ENCODE measurements at regions not wholly inside any gene's neighbourhood (a gene's known extent, or its start where the extent isn't known, plus 50 kb on each side); places are given as distances from the start of the nearest gene placed in this dataset.

GRCh38 chr10:78518224-78518623 lies 484.6 kb downstream of the RPS24 start:
- Histone ChIP-seq H4K5ac (ENCODE audit: low read length) (no peak overlapping the region), H3K27me3 (ENCODE audit: insufficient read depth, low read length, poor library complexity) (no peaks in the 10 kb centered on the region), H2BK15ac (replicated peaks; ENCODE audit: low read depth) (no peak overlapping the region), H4K8ac (ENCODE audit: low read depth, low read length) (no peak overlapping the region), H2BK5ac (ENCODE audit: low read length) (no peak overlapping the region), H2AK5ac (ENCODE audit: low read length) (no peak overlapping the region), H3K79me2 (ENCODE audit: control insufficient read depth, insufficient read depth, low read length) (no peaks in the 10 kb centered on the region), H3K23ac (ENCODE audit: low read length) (no peak overlapping the region), H2BK120ac (ENCODE audit: low read depth, low read length) (no peak overlapping the region), H3K36me3 (ENCODE audit: control insufficient read depth, insufficient read depth, low read length) (no peaks in the 10 kb centered on the region), H3K18ac (ENCODE audit: low read length) (no peak overlapping the region), H3K4me1 (ENCODE audit: control insufficient read depth, low read depth, low read length) (no peaks in the 10 kb centered on the region), H3K4ac (ENCODE audit: low read depth, low read length) (no peak overlapping the region), H3K4me3 (ENCODE audit: low read length) (no peak overlapping the region), H3K27ac (ENCODE audit: low read depth, low read length) (no peak overlapping the region), H3K56ac (ENCODE audit: low read length) (no peak overlapping the region), H3K9ac (ENCODE audit: low read length) (no peak overlapping the region), H3K4me2 (ENCODE audit: low read length) (no peak overlapping the region), H3K79me1 (ENCODE audit: low read length) (no peaks in the 10 kb centered on the region)
- DNase-seq = no peak
- WGBS (ENCODE audit: extremely low coverage, insufficient coverage, low lambda C conversion rate) = no CpG with 5 or more reads among the region's 5 CpGs

- no peak overlapping the region for H3K18ac ChIP-seq (ENCODE audit: low read length)
- no peak overlapping the region for H2BK15ac ChIP-seq (replicated peaks; ENCODE audit: low read depth)
- H2BK5ac ChIP-seq (ENCODE audit: low read length) = no peak overlapping the region
- no peaks in the 10 kb centered on the region for H3K27me3 ChIP-seq (ENCODE audit: insufficient read depth, low read length, poor library complexity)
- H3K56ac ChIP-seq (ENCODE audit: low read length) = no peak overlapping the region
- H3K79me2 ChIP-seq (ENCODE audit: control insufficient read depth, insufficient read depth, low read length) = no peaks in the 10 kb centered on the region
- no peak overlapping the region for H2BK120ac ChIP-seq (ENCODE audit: low read depth, low read length)
- no peaks in the 10 kb centered on the region for H3K4me1 ChIP-seq (ENCODE audit: control insufficient read depth, low read depth, low read length)
- peak; percentile 86 for DNase-seq
- H3K9ac ChIP-seq (ENCODE audit: low read length) = no peak overlapping the region
- H3K79me1 ChIP-seq (ENCODE audit: low read length) = no peaks in the 10 kb centered on the region
- no peak overlapping the region for H3K4me2 ChIP-seq (ENCODE audit: low read length)
- no peak overlapping the region for H3K4me3 ChIP-seq (ENCODE audit: low read length)
- no peak overlapping the region for H3K23ac ChIP-seq (ENCODE audit: low read length)
- H2AK5ac ChIP-seq (ENCODE audit: low read length) = no peak overlapping the region
- H4K5ac ChIP-seq (ENCODE audit: low read length) = no peak overlapping the region
- no CpG with 5 or more reads among the region's 4 CpGs for WGBS (ENCODE audit: extremely low coverage, insufficient coverage, low lambda C conversion rate)
- H4K8ac ChIP-seq (ENCODE audit: low read depth, low read length) = no peak overlapping the region
- H3K27ac ChIP-seq (ENCODE audit: low read depth, low read length) = no peak overlapping the region
- no peaks in the 10 kb centered on the region for H3K36me3 ChIP-seq (ENCODE audit: control insufficient read depth, insufficient read depth, low read length)
- no peak overlapping the region for H3K4ac ChIP-seq (ENCODE audit: low read depth, low read length)
Observed at GRCh38 chr10:78520737-78521430, 487.2 kb downstream of the RPS24 start.

- no peaks in the 10 kb centered on the region for H3K4me1 ChIP-seq (ENCODE audit: control insufficient read depth, low read depth, low read length)
Observed at GRCh38 chr10:78523453-78523852, 489.8 kb downstream of the RPS24 start.

GRCh38 chr10:78524342-78524741 lies 490.7 kb downstream of the RPS24 start:
- no peak overlapping the region for H3K23ac ChIP-seq (ENCODE audit: low read length)
- no CpG with 5 or more reads among the region's 5 CpGs for WGBS (ENCODE audit: extremely low coverage, insufficient coverage, low lambda C conversion rate)
- no peak overlapping the region for H2BK120ac ChIP-seq (ENCODE audit: low read depth, low read length)
- no peaks in the 10 kb centered on the region for H3K27me3 ChIP-seq (ENCODE audit: insufficient read depth, low read length, poor library complexity)
- no peak overlapping the region for H4K5ac ChIP-seq (ENCODE audit: low read length)
- H3K36me3 ChIP-seq (ENCODE audit: control insufficient read depth, insufficient read depth, low read length) = no peaks in the 10 kb centered on the region
- H3K4me2 ChIP-seq (ENCODE audit: low read length) = no peak overlapping the region
- no peak overlapping the region for H2AK5ac ChIP-seq (ENCODE audit: low read length)
- H3K4me3 ChIP-seq (ENCODE audit: low read length) = no peak overlapping the region
- H2BK15ac ChIP-seq (replicated peaks; ENCODE audit: low read depth) = no peak overlapping the region
- H3K18ac ChIP-seq (ENCODE audit: low read length) = no peak overlapping the region
- H3K9ac ChIP-seq (ENCODE audit: low read length) = no peak overlapping the region
- no peak for DNase-seq
- H3K79me1 ChIP-seq (ENCODE audit: low read length) = no peaks in the 10 kb centered on the region
- H3K27ac ChIP-seq (ENCODE audit: low read depth, low read length) = no peak overlapping the region
- H3K79me2 ChIP-seq (ENCODE audit: control insufficient read depth, insufficient read depth, low read length) = no peaks in the 10 kb centered on the region
- H3K56ac ChIP-seq (ENCODE audit: low read length) = no peak overlapping the region
- no peak overlapping the region for H2BK5ac ChIP-seq (ENCODE audit: low read length)
- H4K8ac ChIP-seq (ENCODE audit: low read depth, low read length) = no peak overlapping the region
- no peak overlapping the region for H3K4ac ChIP-seq (ENCODE audit: low read depth, low read length)
- H3K4me1 ChIP-seq (ENCODE audit: control insufficient read depth, low read depth, low read length) = no peaks in the 10 kb centered on the region

More at GRCh38 chr10:78523453-78523852, 489.8 kb downstream of the RPS24 start:
- Histone ChIP-seq H3K4ac (ENCODE audit: low read depth, low read length) (no peak overlapping the region), H3K79me2 (ENCODE audit: control insufficient read depth, insufficient read depth, low read length) (no peaks in the 10 kb centered on the region), H2BK120ac (ENCODE audit: low read depth, low read length) (no peak overlapping the region), H3K79me1 (ENCODE audit: low read length) (no peaks in the 10 kb centered on the region), H3K4me3 (ENCODE audit: low read length) (no peak overlapping the region), H2BK5ac (ENCODE audit: low read length) (no peak overlapping the region), H3K18ac (ENCODE audit: low read length) (no peak overlapping the region), H3K9ac (ENCODE audit: low read length) (no peak overlapping the region), H3K27me3 (ENCODE audit: insufficient read depth, low read length, poor library complexity) (no peaks in the 10 kb centered on the region), H3K23ac (ENCODE audit: low read length) (no peak overlapping the region), H4K8ac (ENCODE audit: low read depth, low read length) (no peak overlapping the region), H2AK5ac (ENCODE audit: low read length) (no peak overlapping the region), H3K56ac (ENCODE audit: low read length) (no peak overlapping the region), H3K4me2 (ENCODE audit: low read length) (no peak overlapping the region), H4K5ac (ENCODE audit: low read length) (no peak overlapping the region), H2BK15ac (replicated peaks; ENCODE audit: low read depth) (no peak overlapping the region), H3K36me3 (ENCODE audit: control insufficient read depth, insufficient read depth, low read length) (no peaks in the 10 kb centered on the region), H3K27ac (ENCODE audit: low read depth, low read length) (no peak overlapping the region)
- no CpG with 5 or more reads among the region's 1 CpG for WGBS (ENCODE audit: extremely low coverage, insufficient coverage, low lambda C conversion rate)
- no peak for DNase-seq

GRCh38 chr10:78524941-78525340 lies 491.3 kb downstream of the RPS24 start:
- Histone ChIP-seq H3K4me3 (ENCODE audit: low read length) (no peak overlapping the region), H3K79me2 (ENCODE audit: control insufficient read depth, insufficient read depth, low read length) (no peaks in the 10 kb centered on the region), H3K27me3 (ENCODE audit: insufficient read depth, low read length, poor library complexity) (no peaks in the 10 kb centered on the region), H2BK15ac (replicated peaks; ENCODE audit: low read depth) (no peak overlapping the region), H3K36me3 (ENCODE audit: control insufficient read depth, insufficient read depth, low read length) (no peaks in the 10 kb centered on the region), H3K18ac (ENCODE audit: low read length) (no peak overlapping the region), H3K9ac (ENCODE audit: low read length) (no peak overlapping the region), H4K8ac (ENCODE audit: low read depth, low read length) (no peak overlapping the region), H4K5ac (ENCODE audit: low read length) (no peak overlapping the region), H3K4me2 (ENCODE audit: low read length) (no peak overlapping the region), H2AK5ac (ENCODE audit: low read length) (no peak overlapping the region), H3K4ac (ENCODE audit: low read depth, low read length) (no peak overlapping the region), H3K79me1 (ENCODE audit: low read length) (no peaks in the 10 kb centered on the region), H2BK120ac (ENCODE audit: low read depth, low read length) (no peak overlapping the region), H3K56ac (ENCODE audit: low read length) (no peak overlapping the region), H3K23ac (ENCODE audit: low read length) (no peak overlapping the region), H3K27ac (ENCODE audit: low read depth, low read length) (no peak overlapping the region), H3K4me1 (ENCODE audit: control insufficient read depth, low read depth, low read length) (no peaks in the 10 kb centered on the region), H2BK5ac (ENCODE audit: low read length) (no peak overlapping the region)
- WGBS (ENCODE audit: extremely low coverage, insufficient coverage, low lambda C conversion rate) = no CpG with 5 or more reads among the region's 4 CpGs
- DNase-seq = no peak

- H3K79me1 ChIP-seq (ENCODE audit: low read length) = no peaks in the 10 kb centered on the region
- no peaks in the 10 kb centered on the region for H3K4me1 ChIP-seq (ENCODE audit: control insufficient read depth, low read depth, low read length)
- H4K5ac ChIP-seq (ENCODE audit: low read length) = no peak overlapping the region
- no peak for DNase-seq
- no peak overlapping the region for H3K18ac ChIP-seq (ENCODE audit: low read length)
- no CpG with 5 or more reads among the region's 3 CpGs for WGBS (ENCODE audit: extremely low coverage, insufficient coverage, low lambda C conversion rate)
- no peak overlapping the region for H3K4me3 ChIP-seq (ENCODE audit: low read length)
- H3K23ac ChIP-seq (ENCODE audit: low read length) = no peak overlapping the region
- H3K4ac ChIP-seq (ENCODE audit: low read depth, low read length) = no peak overlapping the region
- H3K4me2 ChIP-seq (ENCODE audit: low read length) = no peak overlapping the region
- no peak overlapping the region for H3K27ac ChIP-seq (ENCODE audit: low read depth, low read length)
- H3K27me3 ChIP-seq (ENCODE audit: insufficient read depth, low read length, poor library complexity) = no peaks in the 10 kb centered on the region
- H2BK15ac ChIP-seq (replicated peaks; ENCODE audit: low read depth) = no peak overlapping the region
- no peak overlapping the region for H3K9ac ChIP-seq (ENCODE audit: low read length)
- H3K36me3 ChIP-seq (ENCODE audit: control insufficient read depth, insufficient read depth, low read length) = no peaks in the 10 kb centered on the region
- no peaks in the 10 kb centered on the region for H3K79me2 ChIP-seq (ENCODE audit: control insufficient read depth, insufficient read depth, low read length)
- H2BK120ac ChIP-seq (ENCODE audit: low read depth, low read length) = no peak overlapping the region
- H4K8ac ChIP-seq (ENCODE audit: low read depth, low read length) = no peak overlapping the region
- H2AK5ac ChIP-seq (ENCODE audit: low read length) = no peak overlapping the region
- no peak overlapping the region for H3K56ac ChIP-seq (ENCODE audit: low read length)
- H2BK5ac ChIP-seq (ENCODE audit: low read length) = no peak overlapping the region
Observed at GRCh38 chr10:78526347-78526746, 492.7 kb downstream of the RPS24 start.

Data from mesendoderm (in vitro differentiated cells).